Kidney glomerular epithelial cell (primary cell): ENCODE measurements at regions not wholly inside any gene's neighbourhood (a gene's known extent, or its start where the extent isn't known, plus 50 kb on each side); places are given as distances from the start of the nearest gene placed in this dataset.

ENCODE experiments used
- DNase-seq: peaks from one replicate; lab custom pipeline; 2025; lab: John Stamatoyannopoulos, UW

DNA sequence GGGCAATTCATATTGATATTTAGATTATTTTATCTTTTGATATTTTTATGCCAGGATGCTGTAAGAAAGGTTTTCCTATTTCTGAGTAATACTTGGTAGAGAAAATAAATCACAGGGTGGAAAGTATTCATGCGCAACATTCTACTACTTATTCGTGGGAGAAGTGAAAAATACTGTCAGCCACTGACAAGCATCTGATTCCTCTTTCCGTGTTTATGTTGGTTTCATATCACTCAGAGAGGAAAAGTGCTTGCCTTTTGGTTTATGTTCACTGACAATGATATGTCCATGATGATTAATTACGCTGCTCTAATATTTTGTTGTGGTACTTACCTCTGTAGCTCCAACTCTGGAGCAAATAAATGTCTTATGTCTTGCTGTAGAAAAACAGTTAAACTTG, 429.4 kb downstream of the EDEM1 start:
- DNase-seq = no peak

DNA sequence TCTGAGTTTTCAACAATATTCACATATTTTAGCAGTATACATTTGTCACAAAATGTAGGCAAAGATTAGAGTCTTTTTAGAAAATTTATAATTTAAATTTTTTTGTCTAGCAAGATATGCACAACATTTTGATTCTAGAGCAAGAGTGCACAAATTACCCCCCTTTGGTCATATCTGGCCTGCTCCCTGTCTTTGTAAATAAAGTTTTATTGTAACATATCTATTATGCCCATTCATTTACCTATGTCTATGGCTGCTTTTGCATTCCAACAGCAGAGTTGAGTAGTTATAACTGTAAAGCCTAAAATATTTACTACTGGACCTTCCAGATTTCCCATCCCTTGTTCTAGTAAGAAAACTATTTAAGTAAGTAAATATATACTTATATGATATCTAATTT, 430.7 kb downstream of the EDEM1 start:
- DNase-seq = no peak

DNA sequence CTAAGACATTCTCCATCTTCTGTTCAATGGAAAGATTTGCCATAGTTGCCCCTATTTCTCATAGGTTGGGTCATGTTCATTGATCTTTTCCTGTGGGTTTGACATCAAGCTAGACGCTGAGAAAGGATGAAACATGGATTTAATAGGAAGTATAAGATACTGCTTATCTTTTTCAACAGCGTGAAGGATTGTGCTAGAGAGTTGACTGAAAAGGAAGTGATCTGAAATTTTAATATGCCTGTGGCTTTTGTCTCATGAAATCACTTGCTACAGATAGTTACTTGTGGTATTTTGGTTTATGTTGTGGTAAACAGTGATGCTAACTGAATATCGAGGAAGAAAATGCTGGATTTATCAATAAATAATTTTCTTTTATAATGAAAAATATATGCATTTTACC, 442.9 kb downstream of the EDEM1 start:
- no peak for DNase-seq

DNA sequence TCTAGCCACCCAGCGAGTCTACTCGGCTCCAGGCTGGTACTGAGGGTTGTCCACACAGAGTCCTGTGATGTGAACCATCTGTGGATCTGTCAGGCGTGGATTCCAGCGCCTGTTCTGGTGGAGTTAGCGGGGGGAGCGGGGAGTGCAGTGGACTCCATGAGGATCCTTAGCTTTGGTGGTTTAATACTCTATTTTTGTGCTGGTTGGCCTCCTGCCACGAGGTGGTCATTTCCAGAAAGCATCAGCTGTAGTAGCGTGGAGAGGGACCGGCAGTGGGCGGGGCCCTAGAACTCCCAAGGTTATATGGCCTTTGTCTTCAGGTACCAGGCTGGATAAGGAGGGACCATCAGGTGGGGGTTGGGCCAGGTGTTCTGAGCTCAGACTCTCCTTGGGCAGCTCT, 446.5 kb downstream of the EDEM1 start:
- DNase-seq = no peak

DNA sequence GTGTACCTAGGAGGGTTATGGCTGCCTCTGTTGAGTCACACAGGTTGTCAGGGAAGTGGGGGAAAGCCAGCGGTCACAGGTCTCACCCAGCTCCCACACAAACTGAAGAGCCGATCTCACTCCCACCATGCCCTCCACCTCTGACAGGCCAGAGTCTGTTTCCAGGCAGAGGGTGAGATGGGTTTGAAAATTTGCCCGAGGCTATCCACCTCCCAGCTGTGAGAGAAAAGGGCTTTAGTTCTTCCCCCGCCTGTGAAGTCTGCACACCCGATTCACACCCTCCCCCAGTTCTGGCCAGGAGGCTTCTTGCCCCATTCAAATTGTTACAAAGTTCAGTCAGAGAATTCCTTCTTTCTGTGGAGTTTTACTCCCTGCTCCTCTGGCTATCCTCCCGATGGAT, 446.9 kb downstream of the EDEM1 start:
- no peak for DNase-seq

DNA sequence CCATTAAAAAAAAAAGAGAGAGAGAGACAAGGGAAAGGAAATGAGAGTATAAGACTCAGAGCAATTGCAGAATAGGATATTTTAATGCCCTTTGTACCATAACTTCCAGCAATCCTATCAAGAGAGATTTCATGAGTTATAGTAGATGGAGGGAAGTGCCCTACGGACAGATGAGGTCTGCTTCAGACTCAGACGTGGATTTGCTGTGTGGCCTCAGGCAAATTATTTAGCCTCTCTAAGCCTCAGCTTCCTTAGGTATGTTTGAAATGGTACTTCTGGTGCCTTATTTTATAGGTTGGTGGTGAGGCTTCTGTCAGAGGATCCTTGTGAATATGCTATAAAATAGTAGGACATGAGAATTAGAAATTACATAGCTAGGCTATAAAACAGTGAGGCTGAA, 448.2 kb downstream of the EDEM1 start:
- no peak for DNase-seq

DNA sequence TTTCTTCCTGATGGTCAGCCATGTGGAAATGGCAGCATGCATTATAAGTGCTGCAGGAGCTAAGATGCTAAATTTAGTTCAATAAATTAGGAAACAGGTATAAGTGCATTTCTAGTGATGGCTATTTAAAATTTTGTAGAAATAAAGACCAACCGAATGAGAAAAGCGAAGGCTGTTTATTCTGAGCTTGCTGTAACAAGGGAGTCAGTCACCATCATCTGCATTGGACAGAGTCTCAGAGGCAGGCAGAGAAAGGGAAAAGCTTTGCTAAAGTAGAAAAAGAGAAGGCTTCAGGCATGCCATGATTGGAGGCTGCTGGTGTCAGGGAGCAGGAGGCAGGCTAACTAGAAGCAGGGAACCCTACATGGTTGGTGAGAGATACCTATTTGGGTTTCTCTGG, 451.0 kb downstream of the EDEM1 start:
- DNase-seq = no peak

DNA sequence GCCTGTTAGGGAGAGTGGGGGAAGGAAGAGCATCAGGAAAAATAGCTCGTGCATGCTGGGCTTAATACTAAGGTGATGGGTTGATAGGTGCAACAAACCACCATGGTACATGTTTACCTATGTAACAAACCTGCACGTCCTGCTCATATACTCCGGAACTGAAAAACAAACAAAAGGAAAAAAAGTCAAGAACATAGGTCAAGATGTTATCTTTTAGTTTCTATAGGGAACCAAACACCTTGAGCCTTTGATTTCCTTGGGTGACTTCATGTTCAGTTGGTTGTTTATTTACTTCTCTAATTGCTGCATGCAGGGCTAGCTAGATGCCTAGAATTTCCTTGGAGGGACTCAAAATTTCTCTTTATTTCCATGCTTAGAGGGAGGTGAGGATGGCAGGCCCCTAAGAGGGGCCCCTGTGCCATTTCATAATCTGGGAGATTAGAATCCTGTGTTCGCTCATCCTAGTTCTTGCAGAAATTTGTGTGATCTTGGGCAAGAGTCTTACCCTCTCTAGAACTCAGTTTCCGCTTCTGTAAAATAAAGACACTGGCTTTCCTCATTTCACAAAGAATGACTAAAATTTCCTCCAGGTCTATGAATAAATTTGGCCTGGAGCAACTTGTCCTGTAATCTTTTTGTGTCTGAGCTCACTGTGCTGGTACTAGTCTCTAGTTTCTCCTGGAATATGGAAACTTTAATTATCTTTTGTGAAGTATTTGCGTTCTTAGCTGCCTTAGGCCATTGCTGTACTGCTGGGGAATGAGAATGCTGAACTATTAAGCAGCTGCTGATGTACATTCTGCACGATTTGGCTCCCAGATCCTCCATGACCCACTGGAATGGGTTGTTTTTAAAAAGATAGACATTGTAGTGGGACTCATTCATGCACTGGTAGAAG, 457.5 kb downstream of the EDEM1 start:
- no peak for DNase-seq

DNA sequence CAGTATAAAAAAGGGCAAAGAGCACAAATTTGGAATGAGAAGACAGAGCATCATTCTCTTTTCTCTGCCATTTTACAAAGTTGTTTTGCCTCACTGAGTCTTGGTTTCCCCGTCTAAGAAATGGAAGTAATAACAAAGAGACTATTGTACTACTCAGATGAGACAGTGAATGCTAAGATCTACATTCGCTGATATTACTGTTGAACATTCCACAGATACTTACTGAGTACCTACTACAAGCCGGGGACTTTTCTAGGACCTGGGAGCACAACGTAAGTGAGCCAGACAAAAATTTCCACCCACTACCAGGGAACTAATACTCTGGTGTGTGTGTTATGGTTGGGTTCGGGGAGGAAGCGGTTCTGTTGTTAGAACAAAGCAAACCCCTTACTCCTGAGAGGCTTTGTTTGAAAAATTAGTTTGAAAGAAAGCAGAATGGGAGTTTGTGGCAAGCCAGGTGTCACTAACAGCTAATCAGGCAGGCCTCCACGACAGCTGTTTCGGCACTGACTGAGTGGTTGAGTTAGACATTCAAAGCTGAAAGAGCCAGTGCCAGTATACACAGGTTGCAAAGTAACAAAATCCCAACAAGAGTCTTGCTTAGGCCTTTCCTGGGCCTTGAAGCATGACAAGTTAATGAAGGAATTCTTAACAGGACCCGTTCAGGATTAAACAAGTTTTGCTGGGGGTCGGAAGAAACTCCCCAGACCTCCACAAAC, 458.3 kb downstream of the EDEM1 start:
- no peak for DNase-seq

DNA sequence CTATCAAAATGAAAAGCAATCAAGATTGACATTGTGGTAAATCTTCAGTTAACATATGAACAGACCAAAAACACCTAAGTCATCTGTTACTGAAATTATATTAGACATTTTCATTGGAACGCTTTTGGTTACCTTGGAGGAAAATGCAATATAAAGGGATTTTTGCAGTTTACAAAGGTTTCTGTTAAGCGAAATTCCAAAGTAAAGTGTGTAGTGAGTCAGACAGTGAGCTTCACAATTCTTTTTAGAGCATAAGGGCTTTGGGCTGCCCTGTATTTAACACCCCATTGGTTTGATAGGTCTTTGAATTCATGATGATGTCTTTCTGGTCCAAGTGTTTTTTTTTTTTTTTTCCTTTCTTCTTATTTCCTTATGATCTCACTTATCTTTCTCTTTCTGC, 462.8 kb downstream of the EDEM1 start:
- no peak for DNase-seq

DNA sequence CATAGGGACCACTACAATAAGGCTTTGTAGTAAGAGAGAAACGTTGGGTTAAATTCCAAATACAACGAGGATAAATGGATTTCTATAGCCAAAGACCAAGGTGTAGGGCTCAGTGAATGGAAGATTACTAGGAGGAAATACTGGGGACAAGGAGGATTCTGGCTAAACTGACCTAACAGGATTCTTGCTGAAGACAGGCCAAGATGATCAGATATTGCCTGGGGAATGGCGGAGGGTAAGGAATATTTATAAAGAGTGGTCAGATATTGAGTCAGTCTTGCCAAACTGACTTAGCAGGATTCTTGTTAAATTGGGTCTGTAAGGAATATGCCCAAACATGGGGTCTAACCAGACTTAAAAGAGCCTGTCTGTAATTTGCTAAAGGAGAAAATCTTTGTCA, 463.8 kb downstream of the EDEM1 start:
- no peak for DNase-seq

DNA sequence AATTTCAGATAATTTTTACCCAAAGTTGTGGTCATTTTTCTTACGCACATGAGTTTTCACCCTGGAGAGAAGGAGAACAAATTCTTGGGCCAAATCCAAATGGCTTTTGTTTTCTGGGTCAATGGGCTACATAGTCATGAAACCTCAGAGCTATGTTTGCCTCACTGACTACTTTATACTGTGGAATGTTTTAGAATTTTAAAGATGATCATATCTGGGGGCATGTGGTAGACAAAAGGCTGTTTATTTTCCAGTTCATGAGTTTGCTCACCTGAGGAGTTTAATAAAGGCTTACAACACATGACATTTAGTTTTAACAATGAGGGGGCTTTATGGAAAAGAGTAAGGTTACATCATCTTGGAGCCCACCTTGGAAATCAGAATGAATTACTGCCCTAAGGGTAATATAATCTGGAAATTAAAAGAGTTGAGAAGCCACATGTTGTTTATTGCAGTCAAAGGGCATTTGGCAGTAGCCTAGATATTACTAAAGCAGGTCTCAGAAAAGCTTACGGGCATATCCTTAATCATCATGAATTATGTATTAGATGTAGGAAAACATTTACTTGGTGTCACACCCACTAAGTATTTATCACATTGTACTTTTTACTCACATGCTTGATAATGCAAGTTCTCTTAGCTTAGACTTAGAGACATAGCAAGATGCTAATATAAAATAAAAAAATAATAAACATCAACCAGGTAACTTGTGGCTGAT, 466.1 kb downstream of the EDEM1 start:
- DNase-seq = no peak

DNA sequence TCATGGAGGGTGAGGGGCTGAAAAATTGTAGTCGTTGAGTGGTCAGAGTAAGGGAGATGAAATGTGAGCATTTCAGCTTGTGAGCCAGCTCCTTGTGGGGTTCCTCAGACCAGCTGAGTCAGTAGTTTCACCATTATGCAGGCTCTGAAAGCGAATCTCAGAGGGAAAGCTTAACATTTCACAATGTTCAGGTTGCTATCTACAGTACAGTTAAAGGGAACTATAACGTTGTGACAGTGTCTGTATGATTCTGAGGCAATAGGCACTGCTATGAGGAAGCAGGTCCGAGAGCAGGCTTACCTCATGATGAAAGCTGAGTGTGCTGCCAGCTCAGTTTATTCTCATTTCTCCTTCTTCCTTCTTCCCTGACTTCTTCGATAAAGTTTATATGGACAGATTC, 469.6 kb downstream of the EDEM1 start:
- DNase-seq = no peak

DNA sequence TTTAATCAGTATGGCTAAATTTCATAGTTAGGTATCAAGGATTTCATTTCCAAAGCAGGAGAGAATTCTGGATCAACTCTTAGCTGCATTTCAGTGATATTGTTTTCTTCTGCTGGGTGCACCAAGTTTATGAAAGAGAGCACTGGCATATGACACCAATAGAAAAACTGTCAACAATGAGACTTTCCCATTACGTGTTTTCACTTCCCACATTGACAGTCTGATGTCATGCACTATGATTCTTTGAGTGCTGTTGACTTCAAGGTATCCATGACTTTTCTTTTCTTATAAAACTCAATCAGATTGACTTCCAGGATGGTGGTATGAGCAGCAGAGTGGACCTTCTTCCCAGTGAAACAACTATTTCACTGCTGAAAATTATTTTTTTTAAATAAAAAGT, 476.1 kb downstream of the EDEM1 start:
- no peak for DNase-seq

DNA sequence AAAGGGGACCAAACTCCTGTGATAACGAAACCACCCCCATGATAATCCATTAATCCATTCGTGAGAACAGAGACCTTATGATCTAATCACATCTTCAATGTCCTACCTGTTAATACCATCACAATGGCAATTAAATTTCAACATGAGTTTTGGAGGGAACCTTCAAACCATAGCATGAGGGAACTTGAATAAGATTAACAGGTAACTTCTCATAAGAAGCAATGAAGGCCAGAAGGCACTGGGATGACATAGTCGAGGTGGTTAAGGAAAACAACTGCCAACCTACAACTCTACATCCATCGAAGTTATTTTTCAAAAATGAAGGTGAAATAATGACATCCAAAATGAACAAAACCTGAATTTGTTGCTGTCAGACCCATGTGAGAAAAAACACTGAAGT, 478.9 kb downstream of the EDEM1 start:
- no peak for DNase-seq

DNA sequence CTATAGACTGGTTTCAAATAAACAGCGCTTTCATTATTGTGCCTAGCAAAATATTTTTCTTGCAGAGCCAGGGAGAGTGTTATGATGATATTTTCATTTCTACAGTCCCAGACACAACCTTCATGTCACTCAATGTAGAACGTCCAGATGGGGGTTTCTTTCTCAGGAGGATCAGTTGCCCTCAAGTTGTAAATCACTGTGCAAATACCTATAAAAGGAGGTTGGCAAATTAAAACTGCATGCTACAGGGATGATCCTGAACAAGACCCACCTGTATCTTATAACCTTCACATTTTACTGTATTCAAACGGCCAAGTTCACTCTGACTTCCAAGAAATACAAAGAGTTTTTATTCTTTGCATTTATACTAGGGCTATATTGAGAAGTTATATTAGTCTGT, 486.0 kb downstream of the EDEM1 start:
- no peak for DNase-seq

DNA sequence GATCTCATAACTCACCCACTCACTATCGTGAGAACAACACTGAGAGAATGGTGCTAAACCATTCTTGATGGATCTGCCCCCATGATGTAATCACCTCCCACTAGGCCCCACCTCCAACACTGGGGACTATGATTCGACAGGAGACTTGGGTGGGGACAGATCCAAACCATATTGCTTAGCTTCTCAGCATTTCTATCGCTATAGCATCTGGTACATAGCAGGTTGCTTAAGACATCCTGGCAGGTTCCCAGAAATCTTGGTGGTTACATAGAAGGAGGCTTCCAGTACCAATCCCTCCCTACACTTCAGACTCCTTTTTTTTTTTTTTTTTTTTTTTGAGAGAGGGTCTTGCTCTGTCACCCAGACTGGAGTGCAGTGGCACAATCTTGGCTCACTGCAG, 487.8 kb downstream of the EDEM1 start:
- DNase-seq = no peak

DNA sequence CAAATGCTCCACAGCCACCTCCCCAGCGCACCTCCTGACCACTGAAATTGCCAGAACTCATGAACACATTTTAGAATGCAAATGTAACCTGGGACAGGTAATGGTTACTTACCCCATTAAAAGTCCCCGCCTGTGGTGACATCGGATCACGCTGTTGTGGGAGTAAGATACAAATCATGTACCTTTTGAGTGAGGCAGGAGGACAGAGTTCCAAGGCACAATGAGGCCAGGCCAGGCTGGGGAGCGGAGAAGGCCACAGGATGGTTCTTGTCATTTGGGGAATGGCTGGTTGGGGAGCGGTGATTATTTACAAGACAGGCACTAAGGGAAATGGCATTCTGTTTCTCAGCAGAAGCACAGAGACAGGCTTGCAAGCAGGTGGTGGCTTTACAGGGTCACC, 490.0 kb downstream of the EDEM1 start:
- no peak for DNase-seq

DNA sequence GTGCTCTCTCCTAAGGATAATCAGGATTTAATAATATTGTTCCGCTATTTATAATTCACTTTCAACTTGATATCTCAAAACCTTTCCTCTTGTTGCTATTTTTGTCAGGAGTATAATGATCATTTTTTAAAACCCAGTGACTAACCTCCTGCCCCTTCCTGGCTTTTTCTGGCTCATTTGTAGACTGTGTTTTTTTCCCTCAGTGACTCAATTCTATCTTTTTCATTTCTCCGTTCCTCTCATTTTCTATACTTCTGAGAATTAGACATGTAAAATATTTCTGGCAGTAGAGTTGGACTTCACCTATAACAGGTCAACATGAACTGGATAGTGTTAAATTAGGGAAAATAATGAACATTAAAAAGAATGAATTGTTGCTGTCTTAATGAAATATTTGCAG, 490.7 kb downstream of the EDEM1 start:
- DNase-seq = no peak

DNA sequence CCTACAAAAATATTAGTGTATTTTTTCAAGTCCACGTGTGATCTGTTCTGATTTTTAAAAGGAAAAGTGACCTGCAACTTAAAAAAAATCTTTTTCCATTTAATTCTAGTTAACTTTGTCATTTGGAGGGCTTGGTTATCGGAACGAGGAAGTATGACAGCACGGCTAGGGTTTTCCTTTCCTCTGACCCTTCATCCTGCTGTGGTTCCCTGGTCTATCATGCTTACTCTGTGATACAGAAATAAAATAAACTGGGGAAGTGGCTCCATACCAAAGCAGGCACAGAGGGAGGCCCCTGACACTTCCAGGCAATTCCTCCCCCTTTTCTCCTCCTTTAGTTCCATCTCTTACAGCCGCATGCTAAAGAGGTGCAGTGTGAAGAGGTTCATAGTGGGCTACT, 491.3 kb downstream of the EDEM1 start:
- no peak for DNase-seq

DNA sequence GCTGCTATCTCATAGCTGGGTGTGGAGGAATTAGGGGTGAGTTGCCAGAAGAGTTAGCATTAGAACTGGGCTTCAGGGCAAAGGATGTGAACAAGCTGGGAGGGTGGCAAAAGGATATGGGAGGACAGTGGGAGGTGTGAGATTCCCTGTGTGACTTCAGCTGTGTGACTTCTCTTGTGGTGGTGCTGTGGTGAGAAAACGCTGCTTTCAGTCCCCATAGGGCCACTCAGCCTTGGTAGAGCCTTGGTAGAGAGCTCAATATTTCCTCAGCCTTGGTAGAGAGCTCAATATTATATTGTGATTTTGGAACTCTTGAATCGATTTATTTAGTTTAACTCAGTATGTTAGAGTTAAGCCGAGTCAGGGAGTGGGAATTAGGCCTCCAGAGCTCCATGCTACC, 499.7 kb downstream of the EDEM1 start:
- DNase-seq = no peak

DNA sequence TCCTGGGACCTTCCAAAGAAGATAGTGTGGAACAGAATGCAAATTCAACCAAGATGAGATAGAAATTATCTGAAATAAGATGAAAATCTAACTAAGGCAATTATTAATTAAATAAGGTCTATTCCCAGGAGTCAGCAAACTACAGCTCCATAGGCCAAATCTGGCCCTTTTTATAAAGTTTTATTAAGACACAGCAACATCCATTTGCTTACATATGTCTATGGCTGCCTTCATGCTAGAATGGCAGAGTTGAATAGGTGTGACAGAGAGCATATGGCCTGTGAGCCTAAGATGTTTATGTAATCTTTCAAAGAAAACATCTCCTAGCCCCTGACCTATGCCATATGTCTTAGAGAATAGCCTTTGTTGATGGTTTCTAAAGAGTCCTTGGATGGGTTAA, 503.0 kb downstream of the EDEM1 start:
- DNase-seq = no peak

DNA sequence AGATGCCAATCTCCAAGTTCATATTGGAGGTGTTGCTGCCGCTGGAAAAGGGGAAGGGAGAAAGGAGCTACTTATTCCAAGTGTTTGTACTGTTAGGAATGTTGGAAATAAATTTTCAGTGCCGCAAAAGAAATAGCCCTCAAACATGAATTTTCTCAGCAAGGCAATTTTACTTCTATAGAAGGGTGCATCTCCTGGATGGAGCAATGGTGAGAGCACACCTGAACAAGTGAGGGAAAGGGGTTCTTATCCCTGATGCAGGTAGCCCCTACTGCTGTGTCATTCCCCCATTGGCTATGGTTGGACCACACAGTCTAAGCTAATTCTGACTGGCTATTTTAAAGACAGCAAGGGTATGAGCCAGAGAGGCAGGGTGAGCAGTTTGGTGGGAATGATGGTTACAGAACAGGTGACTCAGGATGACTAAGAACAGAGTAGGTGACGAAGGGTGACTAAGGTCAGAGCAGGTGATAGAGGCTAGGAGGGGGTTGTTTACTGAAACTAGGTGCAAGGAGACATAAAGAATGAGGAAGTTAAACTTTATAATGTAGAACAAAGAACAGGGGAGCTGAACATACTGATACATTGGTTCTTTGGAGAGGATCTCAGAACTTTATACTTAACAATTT, 503.5 kb downstream of the EDEM1 start:
- no peak for DNase-seq
